Neuron (in vitro differentiated cells): ENCODE measurements at regions not wholly inside any gene's neighbourhood (a gene's known extent, or its start where the extent isn't known, plus 50 kb on each side); places are given as distances from the start of the nearest gene placed in this dataset.

Experiments
- H2AFZ ChIP-seq: one replicate; pipeline ENCODE4 v1.6.1; 2013; ENCODE audit warnings: low read depth, mild to moderate bottlenecking, inconsistent platforms, low read length, moderate library complexity
- H3K27me3 ChIP-seq: one replicate; pipeline ENCODE4 v1.6.1; 2013; ENCODE audit warnings: low read length; ENCODE audit not compliant: insufficient read depth
- H3K36me3 ChIP-seq: one replicate; pipeline ENCODE4 v1.6.1; 2013; ENCODE audit warnings: low read length; ENCODE audit not compliant: insufficient read depth
- H3K4me1 ChIP-seq: one replicate; pipeline ENCODE4 v1.6.1; 2013; ENCODE audit warnings: low read length; ENCODE audit not compliant: insufficient read depth
- H3K4me3 ChIP-seq: 2 replicates; pipeline ENCODE4 v1.5.1; 2013; ENCODE audit warnings: mild to moderate bottlenecking, low read length, moderate library complexity
- H3K9me3 ChIP-seq: one replicate; pipeline ENCODE4 v1.6.1; 2013; ENCODE audit warnings: low read length

GRCh38 chr3:190217081-190217480 lies 96.4 kb upstream of the P3H2 start:
- Histone ChIP-seq H3K27me3 (no peaks in the 10 kb centered on the region), H2AFZ (no peak overlapping the region), H3K4me1 (no peaks in the 10 kb centered on the region), H3K36me3 (no peaks in the 10 kb centered on the region), H3K4me3 (no peak overlapping the region), H3K9me3 (no peaks in the 10 kb centered on the region)

- Histone ChIP-seq H2AFZ (no peak overlapping the region), H3K4me1 (no peaks in the 10 kb centered on the region), H3K27me3 (no peaks in the 10 kb centered on the region), H3K9me3 (no peaks in the 10 kb centered on the region), H3K4me3 (no peak overlapping the region), H3K36me3 (no peaks in the 10 kb centered on the region)
Measured at GRCh38 chr3:190213727-190214126, 93.0 kb upstream of the P3H2 start.

GRCh38 chr3:190210608-190211007 lies 89.9 kb upstream of the P3H2 start:
- no peaks in the 10 kb centered on the region for H3K4me1 ChIP-seq
- no peaks in the 10 kb centered on the region for H3K9me3 ChIP-seq
- H2AFZ ChIP-seq: no peak overlapping the region
- no peaks in the 10 kb centered on the region for H3K36me3 ChIP-seq
- no peaks in the 10 kb centered on the region for H3K27me3 ChIP-seq
- H3K4me3 ChIP-seq: no peak overlapping the region

- Histone ChIP-seq H3K4me3 (no peak overlapping the region), H2AFZ (no peak overlapping the region), H3K36me3 (no peaks in the 10 kb centered on the region)
Measured at GRCh38 chr3:190209533-190209932, 88.8 kb upstream of the P3H2 start.

GRCh38 chr3:190208196-190208595 lies 87.5 kb upstream of the P3H2 start:
- H3K4me3 ChIP-seq: no peak overlapping the region
- H2AFZ ChIP-seq: no peak overlapping the region
- no peaks in the 10 kb centered on the region for H3K4me1 ChIP-seq
- no peaks in the 10 kb centered on the region for H3K36me3 ChIP-seq
- peaks cover 2% of the 10 kb centered on the region for H3K9me3 ChIP-seq
- H3K27me3 ChIP-seq: no peaks in the 10 kb centered on the region

More at GRCh38 chr3:190209533-190209932, 88.8 kb upstream of the P3H2 start:
- no peaks in the 10 kb centered on the region for H3K27me3 ChIP-seq
- no peaks in the 10 kb centered on the region for H3K4me1 ChIP-seq
- no peaks in the 10 kb centered on the region for H3K9me3 ChIP-seq

- no peak overlapping the region for H3K4me3 ChIP-seq
- H3K9me3 ChIP-seq: peaks cover 2% of the 10 kb centered on the region
- H2AFZ ChIP-seq: no peak overlapping the region
Measured at GRCh38 chr3:190205739-190206138, 85.0 kb upstream of the P3H2 start.

GRCh38 chr3:190204200-190204599 lies 83.5 kb upstream of the P3H2 start:
- Histone ChIP-seq H3K4me1 (no peaks in the 10 kb centered on the region), H3K9me3 (peaks cover 2% of the 10 kb centered on the region), H3K27me3 (no peaks in the 10 kb centered on the region), H2AFZ (no peak overlapping the region), H3K36me3 (no peaks in the 10 kb centered on the region), H3K4me3 (no peak overlapping the region)

More at GRCh38 chr3:190205739-190206138, 85.0 kb upstream of the P3H2 start:
- Histone ChIP-seq H3K4me1 (no peaks in the 10 kb centered on the region), H3K36me3 (no peaks in the 10 kb centered on the region), H3K27me3 (no peaks in the 10 kb centered on the region)

GRCh38 chr3:190197346-190197763 lies 76.7 kb upstream of the P3H2 start:
- Histone ChIP-seq H3K27me3 (no peaks in the 10 kb centered on the region), H3K36me3 (no peaks in the 10 kb centered on the region), H3K4me3 (no peak overlapping the region), H3K9me3 (no peaks in the 10 kb centered on the region), H2AFZ (peak overlapping the region; percentile 72), H3K4me1 (peaks cover 6% of the 10 kb centered on the region)

- Histone ChIP-seq H2AFZ (no peak overlapping the region), H3K36me3 (no peaks in the 10 kb centered on the region), H3K9me3 (no peaks in the 10 kb centered on the region), H3K4me3 (no peak overlapping the region), H3K4me1 (peaks cover 6% of the 10 kb centered on the region), H3K27me3 (no peaks in the 10 kb centered on the region)
Measured at GRCh38 chr3:190194506-190194905, 73.8 kb upstream of the P3H2 start.

- Histone ChIP-seq H3K36me3 (no peaks in the 10 kb centered on the region), H3K4me3 (no peak overlapping the region), H3K9me3 (no peaks in the 10 kb centered on the region), H3K27me3 (no peaks in the 10 kb centered on the region), H2AFZ (no peak overlapping the region), H3K4me1 (peaks cover 6% of the 10 kb centered on the region)
Measured at GRCh38 chr3:190193210-190193609, 72.5 kb upstream of the P3H2 start.

GRCh38 chr3:190192739-190193138 lies 72.0 kb upstream of the P3H2 start:
- no peaks in the 10 kb centered on the region for H3K9me3 ChIP-seq
- no peaks in the 10 kb centered on the region for H3K36me3 ChIP-seq
- H2AFZ ChIP-seq: no peak overlapping the region
- H3K4me3 ChIP-seq: no peak overlapping the region
- H3K27me3 ChIP-seq: no peaks in the 10 kb centered on the region
- peaks cover 5% of the 10 kb centered on the region for H3K4me1 ChIP-seq

GRCh38 chr3:190192087-190192486 lies 71.4 kb upstream of the P3H2 start:
- no peak overlapping the region for H3K4me3 ChIP-seq
- H3K4me1 ChIP-seq: no peaks in the 10 kb centered on the region
- H3K36me3 ChIP-seq: no peaks in the 10 kb centered on the region
- H3K9me3 ChIP-seq: no peaks in the 10 kb centered on the region
- no peaks in the 10 kb centered on the region for H3K27me3 ChIP-seq
- no peak overlapping the region for H2AFZ ChIP-seq

- Histone ChIP-seq H3K27me3 (no peaks in the 10 kb centered on the region), H3K4me3 (no peak overlapping the region), H2AFZ (no peak overlapping the region), H3K9me3 (no peaks in the 10 kb centered on the region), H3K36me3 (no peaks in the 10 kb centered on the region), H3K4me1 (no peaks in the 10 kb centered on the region)
Measured at GRCh38 chr3:190188197-190188596, 67.5 kb upstream of the P3H2 start.

- Histone ChIP-seq H3K9me3 (no peaks in the 10 kb centered on the region), H3K4me1 (no peaks in the 10 kb centered on the region), H3K27me3 (no peaks in the 10 kb centered on the region), H3K4me3 (no peak overlapping the region), H2AFZ (no peak overlapping the region), H3K36me3 (no peaks in the 10 kb centered on the region)
Measured at GRCh38 chr3:190183121-190183520, 62.4 kb upstream of the P3H2 start.
